ENCODE measurements at regions not wholly inside any gene's neighbourhood (a gene's known extent, or its start where the extent isn't known, plus 50 kb on each side); places are given as distances from the start of the nearest gene placed in this dataset.

DNA sequence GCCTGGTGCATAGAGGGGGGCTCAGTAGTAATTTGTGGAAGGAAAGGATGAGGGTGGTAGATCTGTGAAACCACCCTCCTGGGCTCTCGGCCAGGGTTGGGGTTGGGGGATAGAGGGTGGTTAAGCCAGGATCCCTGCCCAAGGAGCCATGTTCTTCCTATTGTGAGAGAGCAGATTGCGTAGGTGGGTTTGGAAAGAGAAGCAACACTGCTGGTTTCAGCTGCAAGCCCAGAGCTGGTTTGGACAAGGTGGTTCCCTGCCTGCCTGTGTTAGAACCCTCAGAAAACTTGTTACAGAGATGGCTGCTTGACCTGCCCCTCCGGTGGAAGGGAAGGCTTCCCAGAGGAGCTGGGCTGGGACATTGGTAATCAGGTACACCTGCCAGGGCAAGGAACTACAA is 131.2 kb upstream of the HAND1 start:
- CTCF ChIA-PET = interaction anchor here (1.2 to 8.9 kb wide), 4 partner anchors 9 to 187 kb away, joined by 3 to 83 read pairs (median 14); no protein-coding TSS in a partner anchor
- intact Hi-C loops (cut with micrococcal nuclease) = loop anchor here (5.0 kb wide), 1 partner anchor 127 kb away; no protein-coding TSS in a partner anchor
- DNase-seq = no peak
- Mint-ChIP-seq H3K4me1 (ENCODE audit: low read depth) (peaks cover 10% of the 10 kb centered on the region), H3K27ac (no peak overlapping the region), H3K9me3 (no peaks in the 10 kb centered on the region), H3K36me3 (ENCODE audit: low read depth) (no peaks in the 10 kb centered on the region), H3K4me3 (no peak overlapping the region), H3K27me3 (peaks cover 42% of the 10 kb centered on the region)
- no peak for ATAC-seq
- TF ChIP-seq, protein P1, sequence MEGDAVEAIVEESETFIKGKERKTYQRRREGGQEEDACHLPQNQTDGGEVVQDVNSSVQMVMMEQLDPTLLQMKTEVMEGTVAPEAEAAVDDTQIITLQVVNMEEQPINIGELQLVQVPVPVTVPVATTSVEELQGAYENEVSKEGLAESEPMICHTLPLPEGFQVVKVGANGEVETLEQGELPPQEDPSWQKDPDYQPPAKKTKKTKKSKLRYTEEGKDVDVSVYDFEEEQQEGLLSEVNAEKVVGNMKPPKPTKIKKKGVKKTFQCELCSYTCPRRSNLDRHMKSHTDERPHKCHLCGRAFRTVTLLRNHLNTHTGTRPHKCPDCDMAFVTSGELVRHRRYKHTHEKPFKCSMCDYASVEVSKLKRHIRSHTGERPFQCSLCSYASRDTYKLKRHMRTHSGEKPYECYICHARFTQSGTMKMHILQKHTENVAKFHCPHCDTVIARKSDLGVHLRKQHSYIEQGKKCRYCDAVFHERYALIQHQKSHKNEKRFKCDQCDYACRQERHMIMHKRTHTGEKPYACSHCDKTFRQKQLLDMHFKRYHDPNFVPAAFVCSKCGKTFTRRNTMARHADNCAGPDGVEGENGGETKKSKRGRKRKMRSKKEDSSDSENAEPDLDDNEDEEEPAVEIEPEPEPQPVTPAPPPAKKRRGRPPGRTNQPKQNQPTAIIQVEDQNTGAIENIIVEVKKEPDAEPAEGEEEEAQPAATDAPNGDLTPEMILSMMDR (IDR thresholded peaks at IDR 0.05) = no peak
- POLR2A ChIA-PET = interaction anchor here (1.3 kb wide), 1 partner anchor 27 kb away, joined by 3 read pairs; no protein-coding TSS in a partner anchor

DNA sequence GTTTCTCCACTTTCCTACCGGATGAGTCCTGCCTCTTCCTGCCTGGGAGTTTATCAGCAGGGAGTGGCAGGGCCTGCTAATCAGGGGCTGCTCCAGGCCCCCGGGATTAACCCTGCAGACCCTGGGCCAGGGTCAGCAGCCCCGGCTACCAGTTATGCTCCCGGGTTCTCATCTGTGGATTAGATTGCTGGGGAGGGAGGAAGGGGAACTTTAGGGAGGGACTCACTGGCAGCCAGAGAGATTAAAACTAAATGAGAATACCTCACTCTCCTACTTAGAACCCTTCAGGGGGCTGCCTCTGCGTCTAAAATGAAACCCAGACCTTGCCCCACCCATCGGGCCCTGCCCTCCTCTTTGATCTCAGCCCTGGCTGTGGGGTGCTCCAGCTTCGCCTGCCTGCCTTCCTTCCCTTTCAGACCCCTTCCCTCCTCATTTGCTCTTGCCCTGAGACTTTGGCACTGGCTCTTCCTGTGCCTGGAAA is 130.5 kb upstream of the HAND1 start:
- no peak for DNase-seq
- Mint-ChIP-seq H3K36me3 (ENCODE audit: low read depth) (no peaks in the 10 kb centered on the region), H3K9me3 (no peaks in the 10 kb centered on the region), H3K4me1 (ENCODE audit: low read depth) (peaks cover 10% of the 10 kb centered on the region), H3K27me3 (peaks cover 45% of the 10 kb centered on the region), H3K27ac (no peak overlapping the region), H3K4me3 (no peak overlapping the region)
- CTCF ChIA-PET = interaction anchor here (1.2 to 8.9 kb wide), 2 partner anchors 88 to 141 kb away, joined by 3 to 83 read pairs; no protein-coding TSS in a partner anchor
- TF ChIP-seq, protein P1 (IDR thresholded peaks at IDR 0.05) = no peak
- intact Hi-C loops (cut with micrococcal nuclease) = loop anchor here (5.0 kb wide), 1 partner anchor 126 kb away; no protein-coding TSS in a partner anchor
- no peak for ATAC-seq
- POLR2A ChIA-PET = interaction anchor here (1.3 kb wide), 1 partner anchor 26 kb away, joined by 3 read pairs; no protein-coding TSS in a partner anchor

DNA sequence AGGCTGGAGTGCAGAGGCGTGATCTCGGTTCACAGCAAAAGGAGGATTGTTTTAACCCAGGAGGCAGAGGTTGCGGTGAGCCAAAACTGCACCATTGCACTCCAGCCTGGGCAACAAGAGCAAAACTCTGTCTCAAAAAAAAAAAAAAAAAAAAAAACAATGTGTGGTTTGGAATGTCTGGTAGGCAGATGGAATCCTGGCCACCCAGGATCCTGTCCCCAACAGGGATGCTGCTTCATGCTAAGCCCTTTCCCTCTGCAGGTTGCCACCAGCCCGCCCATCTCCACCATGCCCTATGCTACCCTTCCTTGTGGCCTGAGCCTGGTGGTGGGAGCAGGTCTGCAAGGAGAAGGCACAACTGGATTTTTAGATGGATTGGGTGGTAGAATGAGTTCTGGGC is 129.7 kb upstream of the HAND1 start:
- Mint-ChIP-seq H3K4me1 (ENCODE audit: low read depth) (peaks cover 10% of the 10 kb centered on the region), H3K27me3 (peaks cover 52% of the 10 kb centered on the region), H3K9me3 (no peaks in the 10 kb centered on the region), H3K36me3 (ENCODE audit: low read depth) (no peaks in the 10 kb centered on the region), H3K4me3 (no peak overlapping the region), H3K27ac (no peak overlapping the region)
- POLR2A ChIA-PET = interaction anchor here (1.3 kb wide), 1 partner anchor 26 kb away, joined by 3 read pairs; no protein-coding TSS in a partner anchor
- ATAC-seq (no peak), DNase-seq (no peak)
- CTCF ChIA-PET = interaction anchor here (8.9 kb wide), 1 partner anchor 140 kb away, joined by 83 read pairs; no protein-coding TSS in a partner anchor
- intact Hi-C loops (cut with micrococcal nuclease) = loop anchor here (5.0 kb wide), 1 partner anchor 125 kb away; no protein-coding TSS in a partner anchor
- TF ChIP-seq, protein P1 (IDR thresholded peaks at IDR 0.05) = no peak

DNA sequence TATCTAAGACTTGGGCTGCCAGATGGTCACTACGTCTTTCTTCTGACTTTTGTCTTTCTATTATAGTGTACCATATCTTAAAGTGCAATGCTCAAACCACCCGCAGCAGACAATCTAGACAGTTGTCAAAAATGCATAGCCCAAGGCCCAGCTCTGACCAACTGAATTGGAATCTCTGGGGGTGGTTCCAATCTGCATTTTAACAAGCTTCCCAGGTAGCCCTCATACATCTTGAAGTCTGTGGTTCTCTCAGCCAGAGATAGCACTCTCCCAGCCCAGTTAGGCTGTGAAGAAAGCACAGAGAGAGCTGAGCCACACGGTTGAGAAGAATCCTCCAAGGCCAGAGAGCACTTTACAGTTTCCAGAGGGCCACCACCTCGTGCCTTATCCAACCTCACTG is 128.2 kb upstream of the HAND1 start:
- no peaks in the 10 kb centered on the region for H3K9me3 Mint-ChIP-seq
- peaks cover 51% of the 10 kb centered on the region for H3K27me3 Mint-ChIP-seq

More for the DNA sequence above, 128.2 kb upstream of the HAND1 start:
- TF ChIP-seq, protein P1 (IDR thresholded peaks at IDR 0.05) = no peak
- intact Hi-C loops (cut with micrococcal nuclease) = loop anchor here (5.0 kb wide), 1 partner anchor 124 kb away; no protein-coding TSS in a partner anchor
- ATAC-seq (no peak), DNase-seq (no peak)
- Mint-ChIP-seq H3K4me1 (ENCODE audit: low read depth) (peaks cover 7% of the 10 kb centered on the region), H3K36me3 (ENCODE audit: low read depth) (no peaks in the 10 kb centered on the region), H3K27ac (no peak overlapping the region), H3K4me3 (no peak overlapping the region)
- ChIA-PET POLR2A (no interaction called here), CTCF (interaction anchor here (8.9 kb wide), 1 partner anchor 138 kb away, joined by 83 read pairs; no protein-coding TSS in a partner anchor)
